22Rv1 (cell line): ENCODE measurements at regions not wholly inside any gene's neighbourhood (a gene's known extent, or its start where the extent isn't known, plus 50 kb on each side); places are given as distances from the start of the nearest gene placed in this dataset.

Experiments used
- H3K27ac ChIP-seq: fragments of 450-650 bp; 2 replicates; pipeline ENCODE4 v1.5.1; 2017
- ZFX ChIP-seq: fragments of 450-650 bp; IDR thresholded peaks from 2 replicates; pipeline ENCODE4 v1.6.1; 2017; ENCODE audit warnings: antibody characterized with exemption, borderline replicate concordance
- TF ChIP-seq, protein P1 (sequence below): fragments of 450-650 bp; IDR thresholded peaks from 2 replicates; pipeline ENCODE4 v1.5.1; 2017; ENCODE audit warnings: mild to moderate bottlenecking

DNA sequence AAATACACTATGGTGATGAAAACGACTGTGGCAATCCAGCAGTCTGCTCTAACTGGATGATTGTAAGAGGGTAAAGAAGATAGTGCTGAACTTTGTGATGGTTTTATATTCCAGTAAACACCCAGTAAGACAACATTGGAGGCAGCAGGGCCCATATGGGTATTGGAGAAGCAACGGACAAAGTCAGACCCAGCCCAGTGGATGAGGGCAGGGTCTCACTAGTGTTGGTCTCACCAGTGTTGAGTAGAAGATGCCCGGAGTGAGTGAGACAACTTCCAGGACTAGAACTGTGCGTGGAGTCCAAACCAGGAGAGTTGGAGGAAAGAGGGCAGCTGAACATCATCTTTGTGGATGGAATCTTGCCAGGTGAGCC, 71.9 kb upstream of the CELF4 start:
- H3K27ac ChIP-seq, result no peak overlapping the region
- no peak for TF ChIP-seq ZFX
- TF ChIP-seq, protein P1, sequence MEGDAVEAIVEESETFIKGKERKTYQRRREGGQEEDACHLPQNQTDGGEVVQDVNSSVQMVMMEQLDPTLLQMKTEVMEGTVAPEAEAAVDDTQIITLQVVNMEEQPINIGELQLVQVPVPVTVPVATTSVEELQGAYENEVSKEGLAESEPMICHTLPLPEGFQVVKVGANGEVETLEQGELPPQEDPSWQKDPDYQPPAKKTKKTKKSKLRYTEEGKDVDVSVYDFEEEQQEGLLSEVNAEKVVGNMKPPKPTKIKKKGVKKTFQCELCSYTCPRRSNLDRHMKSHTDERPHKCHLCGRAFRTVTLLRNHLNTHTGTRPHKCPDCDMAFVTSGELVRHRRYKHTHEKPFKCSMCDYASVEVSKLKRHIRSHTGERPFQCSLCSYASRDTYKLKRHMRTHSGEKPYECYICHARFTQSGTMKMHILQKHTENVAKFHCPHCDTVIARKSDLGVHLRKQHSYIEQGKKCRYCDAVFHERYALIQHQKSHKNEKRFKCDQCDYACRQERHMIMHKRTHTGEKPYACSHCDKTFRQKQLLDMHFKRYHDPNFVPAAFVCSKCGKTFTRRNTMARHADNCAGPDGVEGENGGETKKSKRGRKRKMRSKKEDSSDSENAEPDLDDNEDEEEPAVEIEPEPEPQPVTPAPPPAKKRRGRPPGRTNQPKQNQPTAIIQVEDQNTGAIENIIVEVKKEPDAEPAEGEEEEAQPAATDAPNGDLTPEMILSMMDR, result no peak

DNA sequence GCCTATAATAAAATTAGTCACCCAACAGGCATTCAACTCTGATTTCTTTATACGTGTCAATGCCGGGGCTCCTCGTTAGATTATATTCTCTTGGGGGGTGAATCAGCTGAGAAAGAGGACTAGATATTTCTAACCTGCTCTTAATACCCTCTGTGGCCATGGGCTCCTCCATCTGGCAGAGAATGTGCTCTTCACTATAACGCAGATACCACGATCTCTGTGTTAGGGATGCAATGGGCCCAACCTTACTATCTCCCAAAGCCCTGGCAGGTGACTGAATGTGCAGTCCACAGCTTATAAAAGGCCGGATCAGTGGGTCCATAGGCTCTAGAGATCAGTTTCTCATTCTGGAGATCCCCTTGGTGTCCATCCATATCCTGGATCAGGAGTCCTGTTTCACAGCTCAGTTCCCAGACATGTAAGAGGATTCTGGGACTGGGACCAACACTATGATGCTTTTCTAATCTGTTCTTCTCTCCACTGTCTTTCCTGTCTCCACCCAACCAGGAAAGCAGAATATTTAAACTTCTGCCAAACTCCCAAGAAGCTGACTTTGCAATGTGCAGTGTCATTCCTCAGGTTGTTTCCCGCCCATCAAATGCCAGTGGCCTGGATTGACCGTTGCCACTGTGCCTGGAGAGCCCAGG, 71.4 kb upstream of the CELF4 start:
- TF ChIP-seq, protein P1, result no peak
- no peak for TF ChIP-seq ZFX
- H3K27ac ChIP-seq, result no peak overlapping the region

DNA sequence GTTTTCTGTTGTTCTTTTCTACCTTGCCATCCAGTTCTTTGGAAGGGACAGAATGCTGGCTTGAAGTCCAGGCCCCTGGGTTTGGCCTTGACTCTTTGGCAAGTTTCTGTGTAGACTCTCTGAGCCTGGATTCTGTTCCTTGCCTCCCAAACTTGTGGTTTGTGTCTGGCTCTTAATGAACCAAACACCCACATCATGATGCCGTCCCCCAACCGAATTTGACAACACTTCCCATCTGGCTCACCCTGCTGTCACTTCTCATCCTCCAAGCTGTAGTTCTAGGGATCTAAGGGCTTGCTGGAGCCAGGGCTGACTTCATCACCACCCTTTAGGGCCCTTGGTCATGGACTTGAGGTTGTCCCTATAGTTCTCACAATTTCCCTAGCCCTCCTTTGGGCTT, 68.9 kb upstream of the CELF4 start:
- no peak for TF ChIP-seq ZFX
- TF ChIP-seq, protein P1, result no peak
- no peak overlapping the region for H3K27ac ChIP-seq

DNA sequence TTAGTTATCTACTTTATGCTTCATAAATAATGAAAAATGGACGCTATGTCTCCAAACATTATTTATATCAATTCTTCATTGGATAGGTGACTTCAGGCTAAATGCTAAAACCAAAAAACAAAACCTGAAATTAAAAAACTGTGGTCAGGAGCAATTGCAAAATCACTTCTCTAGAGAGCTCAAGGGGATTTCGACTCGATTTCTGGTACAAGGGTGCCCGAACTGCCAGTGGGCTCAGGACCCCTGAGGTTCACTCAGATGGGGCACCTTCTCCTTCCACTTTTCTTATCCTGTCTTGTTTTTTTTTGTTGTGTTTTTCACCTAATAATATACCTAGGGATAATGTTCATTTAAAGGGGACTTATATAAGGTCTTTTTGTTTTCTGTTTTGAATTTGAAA, 65.8 kb upstream of the CELF4 start:
- TF ChIP-seq, protein P1, result no peak
- TF ChIP-seq ZFX, result no peak
- no peak overlapping the region for H3K27ac ChIP-seq

DNA sequence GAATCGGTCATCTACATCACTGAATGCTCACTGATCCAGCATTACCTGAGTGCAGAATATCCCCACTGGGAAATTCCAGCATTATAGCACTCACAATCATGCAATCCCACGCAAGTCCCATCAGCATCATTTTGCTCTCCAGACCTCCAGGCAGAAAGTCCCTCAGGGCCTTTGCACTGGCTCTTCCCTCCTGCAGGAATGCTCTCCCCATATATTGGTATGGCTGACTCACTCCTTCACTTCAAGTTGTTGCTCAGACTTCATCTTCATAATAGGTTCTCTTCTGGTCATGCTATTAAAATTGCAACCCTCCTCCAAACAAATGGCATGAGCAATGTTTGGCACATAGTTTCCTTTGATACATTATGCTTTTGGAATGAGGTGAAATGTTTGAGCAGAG, 64.7 kb upstream of the CELF4 start:
- TF ChIP-seq, protein P1, result no peak
- TF ChIP-seq ZFX, result no peak
- no peak overlapping the region for H3K27ac ChIP-seq

DNA sequence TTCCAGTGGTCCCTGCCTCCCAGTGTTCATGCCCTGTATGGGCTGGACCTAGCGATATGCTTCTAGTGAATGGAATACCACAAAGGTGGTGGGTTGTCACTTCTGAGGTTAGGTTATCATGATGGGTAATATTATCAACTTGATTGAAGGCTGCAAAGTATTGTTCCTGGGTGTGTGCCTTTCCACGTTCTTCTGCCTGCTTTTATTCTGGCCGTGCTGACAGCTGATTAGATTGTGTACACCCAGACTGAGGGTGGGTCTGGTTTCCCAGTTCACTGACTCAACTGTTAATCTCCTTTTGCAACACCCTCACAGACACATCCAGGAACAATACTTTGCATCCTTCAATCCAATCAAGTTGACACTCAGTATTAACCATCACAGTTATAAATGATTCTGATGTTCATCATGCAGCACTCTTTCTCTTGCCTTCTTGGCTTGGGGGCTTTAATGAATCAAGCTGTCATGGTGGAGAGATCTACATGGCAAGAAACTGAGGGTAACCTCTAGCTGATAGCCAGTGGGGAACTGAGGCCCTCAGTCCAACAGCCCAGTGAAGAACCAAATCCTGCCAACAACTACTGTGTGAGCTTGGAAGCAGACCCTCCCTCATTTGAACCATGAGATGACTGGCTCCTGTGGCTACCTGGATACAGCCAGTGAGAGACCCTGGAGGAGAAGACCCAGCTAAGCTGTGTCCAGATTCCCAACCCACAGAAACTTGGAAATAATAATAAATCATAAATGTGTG, 63.0 kb upstream of the CELF4 start:
- TF ChIP-seq ZFX, result no peak
- H3K27ac ChIP-seq, result no peak overlapping the region

DNA sequence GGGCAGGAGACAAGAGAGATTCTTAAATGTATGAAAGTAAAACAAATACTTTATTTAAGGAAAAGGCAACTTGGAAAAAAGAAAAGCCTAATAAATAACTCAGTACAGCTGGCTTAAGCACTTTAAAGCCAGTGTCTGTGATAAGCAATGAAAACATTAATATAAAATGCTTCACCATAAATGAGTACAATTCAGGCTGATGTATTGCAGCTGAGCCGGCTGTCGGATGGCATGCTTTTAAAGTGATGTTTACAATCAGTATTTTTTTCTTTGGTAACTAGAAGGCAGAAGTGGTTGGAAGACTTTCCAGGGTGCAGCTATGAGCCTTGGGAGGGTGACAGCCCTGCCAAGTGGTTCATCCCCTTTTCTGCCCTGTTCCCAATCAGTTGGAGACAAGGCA, 58.7 kb upstream of the CELF4 start:
- TF ChIP-seq ZFX, result no peak
- no peak overlapping the region for H3K27ac ChIP-seq

DNA sequence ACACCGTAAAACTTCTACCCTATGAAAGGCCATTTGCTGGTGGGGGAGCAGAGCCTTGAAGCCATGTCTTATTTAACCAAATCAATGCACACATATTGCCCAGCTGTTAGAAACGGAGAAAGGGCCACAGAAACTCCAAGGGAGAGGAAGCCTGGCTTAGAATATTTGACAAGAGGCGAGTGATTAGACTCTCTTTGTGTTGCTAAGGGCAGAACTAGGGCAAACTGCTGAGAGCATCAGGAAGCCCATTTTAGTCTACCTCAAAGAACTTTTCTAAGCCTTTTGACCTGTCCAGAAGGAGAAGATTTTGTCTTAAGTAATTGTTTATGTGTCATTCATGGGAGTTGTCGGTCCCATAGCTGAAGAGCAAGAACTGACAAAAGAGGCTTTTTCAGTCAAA, 54.4 kb upstream of the CELF4 start:
- H3K27ac ChIP-seq, result no peak overlapping the region
- no peak for TF ChIP-seq ZFX
- TF ChIP-seq, protein P1, result no peak
